Fibroblast of skin of scalp (primary cell): ENCODE measurements at regions not wholly inside any gene's neighbourhood (a gene's known extent, or its start where the extent isn't known, plus 50 kb on each side); places are given as distances from the start of the nearest gene placed in this dataset.

Experiments used
- DNase-seq: peaks from one replicate; pipeline ENCODE4 v3.0.0-alpha.2; 2013

DNA sequence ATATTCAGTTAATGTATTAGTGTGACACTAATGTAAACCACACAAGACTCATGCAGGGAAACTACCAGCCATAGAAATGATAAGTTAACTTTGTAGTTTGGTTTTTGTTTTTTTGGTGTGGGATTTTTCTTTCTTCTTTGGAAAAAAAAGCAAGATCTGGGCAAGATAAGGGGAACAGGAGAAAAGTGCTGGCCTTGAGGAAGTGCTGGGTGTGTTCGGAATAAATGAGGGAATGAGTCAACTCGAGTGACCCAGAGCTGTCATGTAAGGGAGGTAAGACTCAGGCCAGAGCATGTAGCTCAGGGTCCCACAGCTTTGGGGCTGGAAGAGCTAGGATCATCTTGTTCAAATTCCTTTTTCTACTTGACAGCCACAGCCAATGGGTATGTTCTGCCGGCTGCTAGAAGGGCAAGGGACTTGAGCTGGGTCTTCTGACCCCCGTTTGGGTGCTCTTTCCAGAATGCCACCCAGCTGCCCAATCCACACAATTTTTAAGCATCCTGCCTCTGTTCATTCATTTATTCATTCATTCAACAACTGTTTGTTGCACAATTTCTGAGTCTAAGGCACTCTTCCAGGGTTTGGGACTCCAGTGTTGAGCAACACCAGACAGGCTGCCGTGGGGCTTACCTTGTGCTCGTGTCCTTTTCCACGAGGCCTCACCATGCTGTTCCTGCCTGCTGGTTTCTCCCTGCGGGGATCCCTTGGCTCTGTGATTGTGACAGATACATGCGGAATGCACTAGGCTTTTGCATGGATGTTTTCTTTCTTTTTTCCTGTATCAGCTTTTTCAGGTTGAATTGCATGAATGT is 54.5 kb downstream of the CLDN34 start:
- DNase-seq = no peak

DNA sequence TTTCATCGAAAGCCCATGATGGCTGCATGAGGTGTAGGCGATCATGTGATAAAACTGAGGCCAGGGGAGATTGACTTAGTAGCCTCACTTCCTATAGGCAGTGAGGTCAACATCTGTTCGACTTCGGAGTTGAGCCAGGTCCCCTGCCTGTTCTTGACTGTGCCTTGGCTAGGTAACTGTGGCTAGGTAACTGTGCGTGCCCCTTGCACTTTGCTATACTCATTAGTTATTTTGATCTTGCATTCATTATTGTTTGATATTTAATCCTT is 55.0 kb downstream of the CLDN34 start:
- no peak for DNase-seq

DNA sequence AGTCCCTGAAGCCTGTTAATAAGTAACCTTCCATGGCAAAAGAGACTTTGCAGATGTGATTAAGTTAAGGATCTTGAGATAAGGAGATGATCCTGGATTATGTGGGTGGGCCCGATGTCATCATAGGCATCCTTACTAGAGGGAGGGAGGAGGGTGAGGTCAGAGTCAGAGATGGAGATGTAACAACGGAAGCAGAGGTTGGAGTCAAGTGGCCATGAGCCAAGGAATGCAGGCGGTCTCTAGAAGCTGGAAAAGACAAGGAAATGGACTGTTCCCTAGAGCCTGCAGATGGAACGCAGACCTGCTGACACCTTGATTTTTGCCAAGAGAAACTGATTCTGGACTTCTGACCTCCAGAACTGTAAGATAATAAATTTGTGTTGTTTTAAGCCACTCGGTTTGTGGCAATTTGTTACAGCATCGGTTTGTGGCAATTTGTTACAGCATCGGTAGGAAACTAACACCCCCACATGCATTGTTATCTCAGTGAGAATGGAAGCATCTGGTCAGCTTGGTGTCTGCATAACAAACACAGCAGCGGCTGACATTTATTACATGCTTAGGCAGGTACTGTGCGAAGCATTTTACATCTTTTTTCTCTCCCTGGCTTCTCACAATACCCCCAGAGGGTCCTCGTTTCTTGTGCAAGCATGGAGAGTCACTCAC is 55.6 kb downstream of the CLDN34 start:
- peak; percentile 48 for DNase-seq

DNA sequence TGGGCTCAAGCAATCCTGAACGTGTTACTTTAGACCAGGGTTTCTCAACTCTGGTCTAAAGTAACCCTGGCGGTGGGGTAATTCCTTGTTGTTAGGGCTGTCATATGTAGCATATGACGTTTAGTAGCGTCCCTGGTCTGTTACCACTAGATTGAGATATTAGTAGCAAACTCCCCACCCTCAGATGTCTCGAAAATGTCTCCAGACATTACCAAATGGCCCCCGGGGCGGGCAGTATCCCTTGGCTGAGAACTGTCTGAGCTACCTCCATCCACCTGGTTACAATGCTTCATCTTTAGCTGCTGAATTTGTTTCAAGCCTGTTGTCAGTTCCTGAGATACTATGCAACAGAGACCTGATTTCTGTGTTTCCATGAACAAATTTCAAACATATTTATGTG is 56.7 kb downstream of the CLDN34 start:
- no peak for DNase-seq

DNA sequence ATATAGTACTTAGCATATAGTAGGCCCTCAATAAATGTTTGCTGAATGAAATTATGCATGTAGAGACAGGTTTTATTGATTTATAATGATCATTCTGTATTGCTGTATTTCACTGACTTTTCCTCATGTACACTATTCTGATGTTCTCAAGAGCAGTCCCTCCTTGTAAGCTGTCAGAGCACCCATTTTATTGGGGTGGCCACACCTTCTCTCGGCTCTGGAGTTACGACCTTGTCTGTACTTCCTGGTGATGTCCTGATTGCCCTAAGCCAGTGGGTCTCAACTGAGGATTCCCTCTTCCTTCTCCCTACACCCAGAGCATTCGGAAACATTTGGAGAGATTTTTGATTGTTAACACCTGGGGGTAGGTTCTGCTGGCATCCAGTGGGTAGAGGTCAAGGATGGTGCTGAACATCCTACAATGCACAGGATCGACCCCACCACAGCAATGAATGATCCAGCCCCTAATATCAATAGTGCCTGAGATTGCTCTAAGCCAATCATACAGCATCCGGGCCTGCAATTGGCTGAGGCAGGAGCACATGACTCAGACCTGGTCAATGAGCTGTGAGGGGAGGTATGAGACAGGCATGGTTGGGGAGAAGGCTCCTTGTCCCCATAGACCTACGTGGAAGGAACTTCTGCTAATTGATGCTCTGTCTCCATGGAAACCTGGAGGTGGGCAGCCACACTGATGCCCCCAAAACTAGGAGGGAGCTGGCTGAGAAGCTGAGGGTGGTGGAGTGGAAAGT is 58.8 kb downstream of the CLDN34 start:
- DNase-seq = no peak

DNA sequence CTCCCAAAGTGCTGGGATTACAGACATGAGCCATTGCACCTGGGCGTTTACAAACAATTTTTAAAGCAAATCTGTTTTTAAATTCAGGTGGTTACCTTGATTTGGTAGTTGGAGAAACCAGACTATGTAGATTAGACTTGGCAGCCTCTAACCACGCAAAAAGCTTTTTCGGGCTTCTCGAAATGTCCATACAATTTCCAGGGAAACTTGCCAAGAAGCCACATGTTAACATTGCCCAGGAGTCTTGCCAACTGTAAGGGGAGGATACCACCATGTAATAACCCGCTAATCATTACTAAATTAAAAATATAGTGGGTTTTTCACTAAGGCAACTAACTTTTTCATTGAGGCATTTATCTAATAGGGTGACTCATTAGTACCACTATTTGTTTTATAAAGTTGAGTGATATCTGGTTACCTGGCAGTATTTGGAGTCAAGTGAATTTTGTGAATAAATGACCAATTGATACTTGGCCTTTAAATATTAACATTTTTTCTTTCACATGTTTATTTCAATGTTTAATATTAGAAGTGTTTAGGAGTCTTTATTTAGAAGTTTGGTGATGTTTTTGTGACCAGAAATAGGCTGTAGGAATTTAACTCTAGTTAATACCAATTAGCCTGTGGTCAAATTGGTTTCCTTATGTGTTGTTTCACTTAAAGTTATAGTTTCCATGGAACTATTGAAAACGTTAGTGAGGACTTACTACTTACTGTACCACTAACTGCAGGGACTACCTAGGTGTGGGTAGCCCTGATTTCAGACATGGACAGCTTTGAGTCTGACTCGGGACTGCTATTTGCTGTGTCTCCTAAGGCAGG is 61.3 kb downstream of the CLDN34 start:
- no peak for DNase-seq

DNA sequence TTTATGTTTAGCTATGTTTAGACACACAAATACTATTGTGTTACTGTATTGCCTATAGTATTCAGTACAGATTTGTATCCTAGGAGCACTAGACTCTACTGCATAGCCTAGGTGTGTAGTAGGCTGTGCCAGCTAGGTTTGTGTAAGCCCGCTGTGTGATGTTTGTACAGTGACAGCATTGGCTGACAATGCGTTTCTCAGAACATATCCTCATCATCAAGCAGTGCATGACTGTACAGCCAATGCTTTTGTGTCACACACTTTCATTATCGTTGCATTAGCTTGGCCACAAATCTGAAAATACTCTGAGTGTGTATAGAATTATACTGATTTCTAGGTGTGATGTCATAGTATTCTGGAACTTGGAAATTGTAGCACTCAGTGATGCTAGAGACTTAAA is 63.4 kb downstream of the CLDN34 start:
- DNase-seq = peak; percentile 34

DNA sequence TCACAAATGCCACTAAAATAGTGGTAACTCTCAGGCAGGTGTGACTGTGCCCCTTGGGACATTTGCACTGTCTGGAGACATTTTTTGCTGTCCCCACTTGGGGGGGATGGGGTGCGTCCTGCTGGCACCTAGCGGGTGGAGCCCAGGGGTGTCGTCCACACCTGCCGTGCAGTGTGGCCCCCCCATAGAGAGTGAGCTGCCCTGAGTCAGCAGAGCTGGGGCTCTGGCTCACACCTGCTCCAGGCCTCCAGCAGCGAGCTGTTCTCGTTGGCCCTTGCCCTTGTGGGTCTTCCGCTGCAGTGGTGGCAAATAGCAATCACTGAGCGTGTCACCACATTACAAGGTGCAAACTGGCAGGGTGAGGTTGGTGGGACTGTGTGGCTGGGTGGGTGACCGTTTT is 64.6 kb downstream of the CLDN34 start:
- no peak for DNase-seq

DNA sequence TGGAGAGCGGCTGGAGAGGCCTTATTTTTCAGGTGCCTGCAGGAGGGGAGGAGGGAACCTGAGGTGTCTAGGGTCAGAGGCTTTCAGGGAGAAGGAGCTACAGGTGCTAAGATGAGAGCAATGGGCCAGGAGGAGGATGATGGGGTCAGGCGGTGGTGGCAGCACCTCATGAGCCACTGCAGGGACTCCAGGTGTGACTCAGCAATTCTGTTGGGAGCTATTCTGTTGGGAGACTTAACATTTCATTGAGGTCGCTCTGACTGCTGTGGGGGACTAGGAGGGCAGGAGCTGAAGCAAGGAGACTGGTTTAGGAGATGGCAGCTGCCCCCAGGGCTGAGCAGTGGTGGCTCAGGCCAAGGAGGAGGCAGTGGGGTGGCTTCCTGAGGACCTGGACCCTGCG is 65.0 kb downstream of the CLDN34 start:
- no peak for DNase-seq

DNA sequence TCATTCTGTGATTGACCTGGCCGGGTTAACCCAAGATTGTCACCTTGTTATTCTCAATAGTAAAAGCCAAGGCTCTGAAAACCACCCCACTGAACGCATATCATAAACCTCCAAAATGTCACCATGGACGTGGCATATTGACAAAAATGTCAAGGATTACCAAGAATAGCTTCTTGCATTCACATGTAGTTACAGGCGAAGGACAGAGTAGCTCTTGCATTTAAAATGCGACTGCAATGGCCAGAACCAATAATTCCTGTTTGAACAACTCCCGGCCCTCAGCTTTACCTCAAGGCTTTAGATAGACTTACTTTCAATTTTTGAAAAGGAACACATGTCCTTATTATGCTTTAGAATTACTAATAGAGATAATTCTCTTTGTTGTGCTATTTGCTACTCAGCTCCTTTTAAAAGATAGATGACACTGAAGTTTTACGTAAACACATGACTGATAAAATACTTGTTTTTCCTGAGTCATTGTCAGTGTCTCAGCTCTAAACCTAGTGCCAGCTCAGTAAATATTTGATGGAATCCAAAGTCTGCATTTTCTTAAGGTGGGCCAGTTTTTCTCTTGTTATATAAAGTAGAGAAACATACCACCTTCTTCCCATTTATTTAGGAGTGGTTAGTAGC is 66.3 kb downstream of the CLDN34 start:
- no peak for DNase-seq

DNA sequence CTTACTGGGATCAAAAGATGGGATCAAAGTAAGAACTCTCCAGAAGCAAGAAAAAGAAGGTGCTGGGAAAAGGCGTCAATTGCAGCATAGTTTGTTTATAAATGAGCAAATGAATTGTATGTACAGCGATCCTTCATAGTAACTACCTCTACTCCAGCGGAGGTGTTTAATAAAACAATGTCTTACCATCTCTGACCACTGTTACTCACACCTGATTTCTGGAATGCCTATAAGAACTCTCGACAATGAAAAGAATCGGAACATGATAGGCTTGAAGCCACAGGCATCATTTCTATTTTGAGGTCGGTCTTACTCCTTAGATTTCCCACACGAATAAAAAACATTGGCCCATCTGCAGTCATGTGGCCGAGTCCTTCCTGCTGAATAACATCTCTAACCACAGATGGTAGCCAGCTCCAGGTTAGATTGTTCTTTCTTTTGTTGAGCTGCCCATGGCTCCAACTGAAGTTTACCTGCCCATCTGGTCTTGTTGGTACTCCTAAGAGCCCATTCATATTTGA is 67.6 kb downstream of the CLDN34 start:
- no peak for DNase-seq

DNA sequence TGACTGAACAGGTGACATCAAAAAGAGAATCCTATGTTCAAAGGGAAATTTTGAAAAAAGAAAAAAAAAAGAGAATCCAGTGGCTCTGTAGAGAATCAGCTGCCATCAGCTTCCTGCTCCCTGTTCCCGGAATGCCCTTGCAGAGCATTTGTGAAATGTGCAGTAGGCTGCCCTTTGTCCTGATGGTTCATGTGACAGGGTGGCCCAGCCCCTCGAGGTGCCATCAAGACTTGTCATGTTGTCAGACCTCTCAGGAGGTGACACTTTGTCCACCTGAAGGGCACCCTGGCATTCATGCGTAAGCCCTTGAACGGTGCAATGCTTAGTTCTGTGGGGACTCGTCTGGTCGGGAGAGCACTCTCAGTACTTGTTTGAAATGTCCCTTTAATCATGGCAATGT is 71.4 kb downstream of the CLDN34 start:
- DNase-seq = no peak

DNA sequence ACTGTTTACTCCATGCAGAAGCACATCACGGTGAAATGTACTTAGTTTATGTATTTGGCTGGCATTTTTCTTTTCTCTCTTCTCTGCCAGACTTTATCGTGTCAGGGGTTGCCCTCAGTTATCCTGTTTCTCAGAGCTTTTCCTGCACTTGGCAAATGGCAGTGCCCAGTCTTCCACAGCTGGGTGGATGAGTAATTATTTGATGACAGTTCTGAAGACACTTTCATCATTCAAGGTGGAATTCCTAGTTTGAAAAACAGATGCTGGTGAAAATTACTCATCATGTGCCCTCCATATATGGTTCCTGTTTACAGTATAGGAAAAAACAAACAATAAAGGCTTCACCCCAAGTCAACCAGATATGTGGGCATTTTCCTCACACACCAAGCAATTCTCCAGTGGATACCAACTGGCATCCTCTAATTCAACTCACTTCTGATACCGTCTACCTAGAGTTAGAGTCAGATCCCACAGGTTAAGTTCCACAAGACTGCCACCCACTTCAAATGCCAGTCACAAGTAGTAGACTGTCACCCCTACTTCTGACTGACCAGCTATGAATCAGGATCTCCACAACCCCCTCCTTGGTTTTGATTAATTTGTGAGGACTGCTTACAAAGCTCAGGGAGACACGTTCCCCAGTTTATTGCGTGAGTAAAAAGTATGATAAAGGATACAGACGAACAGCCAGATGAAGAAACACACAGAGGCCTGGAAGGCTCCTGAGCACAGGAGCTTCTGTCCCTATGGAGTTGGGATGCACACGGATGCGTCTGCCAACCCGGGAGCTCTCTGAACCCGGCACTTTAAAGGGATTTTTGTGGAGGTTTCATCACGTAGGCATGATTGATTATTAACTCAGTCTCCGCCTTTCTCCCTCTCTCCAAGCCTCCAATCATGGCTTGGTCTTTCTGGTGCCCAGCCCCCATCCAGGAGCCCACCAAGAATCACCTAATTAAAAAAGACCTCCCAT is 72.9 kb downstream of the CLDN34 start:
- DNase-seq = no peak

DNA sequence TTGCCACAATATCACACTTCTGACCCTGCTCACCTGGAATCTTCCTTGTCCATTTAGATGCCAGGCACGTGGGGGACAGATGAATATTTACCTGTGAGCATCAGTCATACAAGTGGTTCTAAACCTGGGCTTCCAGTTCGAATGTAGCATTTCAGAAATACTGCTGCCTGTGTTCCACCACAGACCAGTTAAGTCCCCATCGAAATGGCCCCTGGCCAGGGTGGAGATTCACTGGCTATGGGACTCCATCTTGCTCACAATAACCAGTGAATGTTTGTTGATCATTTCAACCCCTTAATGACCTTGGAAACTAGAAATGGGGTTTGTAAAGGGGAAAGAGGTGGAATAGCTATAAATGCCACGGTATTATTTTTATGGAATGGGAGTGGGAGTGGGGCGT is 73.8 kb downstream of the CLDN34 start:
- no peak for DNase-seq

DNA sequence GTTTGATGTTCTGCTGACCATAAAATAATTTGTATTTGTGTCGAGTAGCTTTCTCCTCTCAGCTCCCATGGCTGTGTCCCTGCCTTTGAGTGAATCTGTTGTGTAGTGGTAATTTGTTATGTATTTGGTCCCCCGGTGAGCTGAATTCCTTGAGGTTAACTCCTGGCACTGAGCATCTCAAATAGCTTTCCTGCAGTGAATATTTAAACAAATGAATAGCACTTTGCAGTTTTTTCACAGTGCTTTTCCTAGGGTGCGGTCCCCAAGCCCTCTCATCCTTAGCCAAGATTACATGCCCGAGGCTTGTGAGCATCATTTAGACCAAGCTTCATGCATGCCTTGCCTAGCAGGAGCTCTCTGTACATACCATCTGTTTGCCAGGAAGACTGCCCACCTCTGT is 74.2 kb downstream of the CLDN34 start:
- DNase-seq = peak; percentile 77

DNA sequence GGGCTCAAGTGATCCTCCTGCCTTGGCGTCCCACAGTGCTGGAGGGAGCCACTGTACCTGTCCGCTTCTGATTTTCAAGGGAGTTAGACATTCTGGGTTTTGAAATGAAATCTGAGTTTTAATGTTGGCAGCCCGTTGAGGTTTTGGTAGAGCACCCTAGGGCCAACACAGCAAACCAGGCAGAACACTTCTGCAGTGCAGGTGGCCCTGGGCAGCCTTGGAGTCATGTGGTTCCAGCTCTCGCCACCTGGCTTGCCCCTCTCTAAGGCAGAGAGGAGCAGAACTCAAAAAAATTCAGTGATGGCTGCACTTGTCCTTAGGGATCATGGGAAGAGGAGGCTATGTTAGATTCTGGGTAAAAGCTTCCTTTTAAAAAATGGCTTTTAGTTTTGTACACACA is 74.9 kb downstream of the CLDN34 start:
- DNase-seq = no peak

DNA sequence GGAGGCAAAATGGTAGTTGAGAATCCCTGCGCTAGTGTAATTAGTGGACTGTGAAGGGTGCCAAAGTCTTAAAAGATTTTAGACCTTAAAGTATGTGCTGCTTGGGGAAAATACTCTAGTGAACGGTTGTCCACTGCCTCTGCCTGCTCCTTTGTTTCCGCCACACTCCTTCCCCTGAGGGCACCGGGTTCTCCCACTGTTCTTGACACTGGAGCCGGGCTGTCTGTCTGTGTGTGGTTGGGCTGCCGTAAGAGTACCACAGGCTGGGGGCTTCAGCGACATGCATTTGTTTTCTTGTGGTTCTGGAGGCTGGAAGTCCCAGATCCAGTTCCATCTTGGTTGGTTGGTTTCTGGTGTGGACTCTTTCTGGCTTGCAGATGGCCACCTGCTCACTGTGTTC is 76.2 kb downstream of the CLDN34 start:
- DNase-seq = no peak

DNA sequence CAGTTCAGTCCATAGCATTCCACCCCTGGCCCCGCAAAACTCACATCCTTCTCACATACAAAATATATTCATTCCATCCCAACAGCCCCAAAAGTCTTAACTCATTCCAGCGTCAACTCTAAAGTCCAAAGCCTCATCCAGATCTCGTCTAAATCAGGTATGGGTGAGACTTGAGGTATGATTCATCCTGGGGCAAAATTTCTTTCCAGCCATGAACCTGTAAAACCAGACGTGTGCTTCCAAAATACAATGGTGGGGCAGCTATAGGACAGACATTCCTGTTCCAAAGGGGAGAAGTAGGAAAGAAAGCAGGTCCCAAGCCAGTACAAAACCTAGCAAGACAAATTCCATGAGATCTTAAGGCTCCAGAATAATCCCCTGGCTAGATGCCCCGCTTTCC is 76.9 kb downstream of the CLDN34 start:
- DNase-seq = no peak

DNA sequence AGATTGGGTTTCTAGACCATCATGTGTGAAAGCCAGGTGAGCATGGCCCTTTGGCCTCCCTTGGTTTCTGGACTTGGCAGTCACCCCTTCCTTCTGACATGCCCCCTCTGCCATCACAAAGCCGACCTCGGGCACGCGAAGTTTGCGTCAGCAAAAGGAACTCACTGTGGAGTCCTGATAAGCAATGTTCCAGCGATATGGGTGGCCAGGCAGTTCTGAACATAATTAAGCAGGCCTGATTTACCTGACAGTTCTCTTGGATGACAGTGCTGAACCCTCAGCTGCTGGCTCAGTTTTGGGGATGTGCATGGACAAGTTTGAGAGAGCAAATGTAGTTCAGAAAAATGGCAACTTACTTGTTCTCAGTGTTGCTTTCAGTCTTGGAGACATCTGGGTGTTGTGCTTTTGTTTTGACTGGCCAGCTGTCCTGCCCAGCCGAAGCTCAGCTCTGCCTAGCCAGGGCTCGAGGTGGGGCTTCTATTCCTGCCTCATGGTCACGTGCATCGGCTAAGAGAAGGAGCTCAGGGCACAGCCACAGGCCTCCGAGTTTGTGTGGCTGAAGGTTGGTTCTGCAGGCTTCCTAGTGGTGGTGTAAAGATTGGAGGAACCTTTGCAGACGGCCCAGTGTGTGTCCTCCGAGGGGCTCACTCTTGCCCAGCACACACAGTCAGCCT is 78.3 kb downstream of the CLDN34 start:
- no peak for DNase-seq

DNA sequence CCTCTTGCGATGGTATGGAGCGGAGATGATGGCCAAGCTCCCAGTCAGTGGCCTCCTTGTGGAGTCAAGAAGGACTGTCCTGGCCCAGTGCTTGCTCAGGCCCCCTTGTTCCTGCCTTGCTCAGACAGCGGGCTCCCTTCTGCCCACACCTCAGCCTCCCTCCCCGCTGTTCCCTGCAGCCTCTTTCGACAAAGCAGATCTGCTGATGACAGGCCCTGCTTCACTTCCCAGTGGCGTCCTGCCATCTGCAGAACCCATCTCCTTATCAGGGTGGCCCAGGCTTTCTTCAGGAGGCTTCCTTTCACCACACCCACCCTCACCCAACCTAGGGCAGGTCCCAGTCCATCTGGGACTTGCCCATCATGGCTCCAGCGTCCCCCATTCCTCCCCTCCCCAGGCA is 80.0 kb downstream of the CLDN34 start:
- DNase-seq = no peak

DNA sequence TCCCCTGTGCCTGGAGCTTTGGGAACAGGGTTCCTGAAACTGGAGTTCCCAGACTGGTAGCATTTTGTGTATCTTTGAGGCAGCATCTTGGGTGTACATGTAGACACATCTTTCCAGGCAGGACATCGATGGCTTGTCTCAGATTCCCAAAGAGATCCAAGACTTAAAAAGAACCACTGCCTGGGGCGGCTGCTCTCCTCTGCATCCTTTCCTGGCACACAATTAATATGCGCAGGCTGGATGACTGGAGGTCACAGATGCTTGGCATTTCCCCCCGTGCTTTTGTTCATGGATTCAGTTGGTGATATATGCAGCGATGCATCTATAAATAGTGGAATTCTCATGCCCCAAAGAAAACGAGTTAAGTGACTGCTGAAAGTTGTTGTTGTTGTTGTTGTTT is 80.5 kb downstream of the CLDN34 start:
- DNase-seq = no peak
